Testis (tissue), 2 donors: ENCODE measurements at regions not wholly inside any gene's neighbourhood (a gene's known extent, or its start where the extent isn't known, plus 50 kb on each side); places are given as distances from the start of the nearest gene placed in this dataset.

Experiments used
- DNase-seq: peaks from one replicate; pipeline ENCODE4 v3.0.0-alpha.2; 2019
- H3K27ac ChIP-seq, 2 donors: fragments of 200-600 bp; sonication (generic); one replicate each; pipeline ENCODE4 v1.5.1; 2019
- H3K27me3 ChIP-seq: fragments of 200-600 bp; sonication (generic); one replicate; pipeline ENCODE4 v1.5.1; 2019
- H3K36me3 ChIP-seq: fragments of 200-600 bp; sonication (generic); one replicate; pipeline ENCODE4 v1.5.1; 2017; ENCODE audit warnings: low read depth; ENCODE audit errors: missing control alignments
- H3K4me1 ChIP-seq: fragments of 200-600 bp; sonication (generic); one replicate; pipeline ENCODE4 v1.5.1; 2019
- H3K4me3 ChIP-seq, 2 donors: fragments of 200-600 bp; sonication (generic); one replicate each; pipeline ENCODE4 v1.5.1; 2017 to 2019
- H3K9me3 ChIP-seq: fragments of 200-600 bp; sonication (generic); one replicate; pipeline ENCODE4 v1.5.1; 2017
- POLR2A ChIP-seq: fragments of 450-650 bp; IDR thresholded peaks from one replicate; pipeline ENCODE4 v1.6.1; 2017; ENCODE audit warnings: antibody characterized with exemption, mild to moderate bottlenecking, moderate library complexity
- WGBS, 2 donors: methylation state at CpG; one replicate each; pipeline ENCODE4 v1.1.5; 2018; 5-methylcytosine and 5-hydroxymethylcytosine counted together
- intact Hi-C: fragments of 100-400 bp; cut with DNase I; formaldehyde crosslinking; loops from one replicate; pipeline ENCODE4 v1.15.1; 2023; ENCODE audit warnings: low total_unique reads
- TF ChIP-seq, protein P1 (sequence below), 3 experiments: fragments of 450-650 bp in 2 of 3; fragments of 200-600 bp in 1 of 3; sonication (generic) in 1 of 3; IDR thresholded peaks; one replicate each; pipeline ENCODE4 v1.5.1; 2016 to 2019; ENCODE audit warnings: antibody characterized with exemption in 3 of 3, mild to moderate bottlenecking in 2 of 3, moderate library complexity in 1 of 3

DNA sequence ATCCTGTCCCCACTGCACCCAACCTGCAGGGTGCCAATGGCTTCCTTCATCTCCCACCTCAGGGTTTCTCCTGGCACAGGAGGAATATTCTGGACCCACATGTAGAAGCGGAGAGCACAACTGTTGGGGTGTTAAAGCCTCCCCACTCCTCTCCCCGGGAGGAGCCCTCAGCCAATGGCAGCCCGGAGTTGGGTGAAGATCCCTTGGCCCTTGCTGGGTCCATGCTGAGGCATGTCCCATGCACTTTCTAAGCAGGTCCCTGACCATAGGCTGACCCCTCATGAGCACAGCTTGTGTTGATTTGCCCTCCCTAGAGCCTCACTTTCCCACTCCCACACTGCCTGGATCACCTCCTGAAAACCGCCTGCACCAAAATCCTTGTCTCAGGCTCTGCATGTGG lies 97.2 kb upstream of the PMEPA1 start:
- Histone ChIP-seq H3K4me3 (no peak overlapping the region), H3K36me3 (no peaks in the 10 kb centered on the region), H3K27me3 (no peaks in the 10 kb centered on the region), H3K4me1 (no peaks in the 10 kb centered on the region), H3K27ac (no peak overlapping the region), H3K9me3 (no peaks in the 10 kb centered on the region)
- intact Hi-C loops, result no loop called here
- TF ChIP-seq, protein P1, sequence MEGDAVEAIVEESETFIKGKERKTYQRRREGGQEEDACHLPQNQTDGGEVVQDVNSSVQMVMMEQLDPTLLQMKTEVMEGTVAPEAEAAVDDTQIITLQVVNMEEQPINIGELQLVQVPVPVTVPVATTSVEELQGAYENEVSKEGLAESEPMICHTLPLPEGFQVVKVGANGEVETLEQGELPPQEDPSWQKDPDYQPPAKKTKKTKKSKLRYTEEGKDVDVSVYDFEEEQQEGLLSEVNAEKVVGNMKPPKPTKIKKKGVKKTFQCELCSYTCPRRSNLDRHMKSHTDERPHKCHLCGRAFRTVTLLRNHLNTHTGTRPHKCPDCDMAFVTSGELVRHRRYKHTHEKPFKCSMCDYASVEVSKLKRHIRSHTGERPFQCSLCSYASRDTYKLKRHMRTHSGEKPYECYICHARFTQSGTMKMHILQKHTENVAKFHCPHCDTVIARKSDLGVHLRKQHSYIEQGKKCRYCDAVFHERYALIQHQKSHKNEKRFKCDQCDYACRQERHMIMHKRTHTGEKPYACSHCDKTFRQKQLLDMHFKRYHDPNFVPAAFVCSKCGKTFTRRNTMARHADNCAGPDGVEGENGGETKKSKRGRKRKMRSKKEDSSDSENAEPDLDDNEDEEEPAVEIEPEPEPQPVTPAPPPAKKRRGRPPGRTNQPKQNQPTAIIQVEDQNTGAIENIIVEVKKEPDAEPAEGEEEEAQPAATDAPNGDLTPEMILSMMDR (IDR thresholded peaks at IDR 0.05), result no peak
- TF ChIP-seq POLR2A, result no peak
- 88 to 91% methylated on average over 1 to 4 of the region's 4 CpGs for WGBS, 2 donors
- DNase-seq, result no peak

DNA sequence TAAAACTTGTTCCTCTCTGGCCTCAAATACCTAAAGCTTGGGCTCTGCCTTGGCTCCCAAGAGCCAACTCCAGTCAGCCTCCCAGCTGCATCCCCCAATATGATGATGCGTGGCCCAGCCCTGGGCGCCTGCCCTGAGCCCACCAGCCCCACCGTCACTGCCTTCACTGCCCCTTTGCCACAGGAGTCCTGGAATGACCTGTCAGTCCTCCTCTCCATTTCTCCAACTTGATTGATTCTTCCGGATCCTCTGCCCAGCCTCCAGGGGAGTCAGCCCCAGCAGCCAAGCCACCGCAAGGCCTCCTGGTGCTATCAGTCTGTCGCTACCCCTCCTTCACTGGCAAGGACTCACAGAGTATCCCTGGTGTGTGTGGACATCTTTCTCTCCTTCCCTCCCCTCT lies 96.7 kb upstream of the PMEPA1 start:
- no peak for DNase-seq
- no peak for TF ChIP-seq POLR2A
- TF ChIP-seq, protein P1 (IDR thresholded peaks at IDR 0.05), result no peak
- Histone ChIP-seq H3K27ac (no peak overlapping the region), H3K4me1 (no peaks in the 10 kb centered on the region), H3K4me3 (no peak overlapping the region), H3K27me3 (no peaks in the 10 kb centered on the region), H3K36me3 (no peaks in the 10 kb centered on the region), H3K9me3 (no peaks in the 10 kb centered on the region)
- intact Hi-C loops, result no loop called here
- 87 to 91% methylated on average over 6 of the region's 6 CpGs for WGBS, 2 donors

DNA sequence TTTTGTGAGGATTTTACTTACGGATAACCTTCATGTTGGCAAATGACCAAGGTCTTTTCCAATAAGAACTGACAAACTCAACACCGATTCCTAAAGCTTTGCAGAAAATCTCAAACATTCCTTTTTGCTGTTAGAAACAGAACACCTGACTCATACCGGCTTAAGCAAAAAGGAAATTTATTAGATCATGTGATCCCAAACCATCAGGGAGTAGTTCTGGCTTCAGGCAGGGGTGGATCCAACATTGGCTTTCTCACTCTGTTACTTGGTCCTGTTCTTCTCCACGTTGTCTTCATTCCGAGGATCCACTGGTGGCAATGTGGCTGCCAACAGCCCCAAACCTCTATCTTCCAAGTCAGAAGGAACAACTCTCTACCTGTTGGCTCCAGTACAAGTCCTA lies 95.9 kb upstream of the PMEPA1 start:
- no peak for DNase-seq
- intact Hi-C loops, result no loop called here
- no peak for TF ChIP-seq POLR2A
- TF ChIP-seq, protein P1 (IDR thresholded peaks at IDR 0.05), result no peak
- H3K36me3 ChIP-seq, result no peaks in the 10 kb centered on the region
- no peaks in the 10 kb centered on the region for H3K27me3 ChIP-seq
- no peaks in the 10 kb centered on the region for H3K9me3 ChIP-seq
- no peaks in the 10 kb centered on the region for H3K4me1 ChIP-seq
- H3K27ac ChIP-seq, result no peak overlapping the region
- 66 to 87% methylated on average over 5 of the region's 5 CpGs for WGBS, 2 donors
- H3K4me3 ChIP-seq, result no peak overlapping the region

DNA sequence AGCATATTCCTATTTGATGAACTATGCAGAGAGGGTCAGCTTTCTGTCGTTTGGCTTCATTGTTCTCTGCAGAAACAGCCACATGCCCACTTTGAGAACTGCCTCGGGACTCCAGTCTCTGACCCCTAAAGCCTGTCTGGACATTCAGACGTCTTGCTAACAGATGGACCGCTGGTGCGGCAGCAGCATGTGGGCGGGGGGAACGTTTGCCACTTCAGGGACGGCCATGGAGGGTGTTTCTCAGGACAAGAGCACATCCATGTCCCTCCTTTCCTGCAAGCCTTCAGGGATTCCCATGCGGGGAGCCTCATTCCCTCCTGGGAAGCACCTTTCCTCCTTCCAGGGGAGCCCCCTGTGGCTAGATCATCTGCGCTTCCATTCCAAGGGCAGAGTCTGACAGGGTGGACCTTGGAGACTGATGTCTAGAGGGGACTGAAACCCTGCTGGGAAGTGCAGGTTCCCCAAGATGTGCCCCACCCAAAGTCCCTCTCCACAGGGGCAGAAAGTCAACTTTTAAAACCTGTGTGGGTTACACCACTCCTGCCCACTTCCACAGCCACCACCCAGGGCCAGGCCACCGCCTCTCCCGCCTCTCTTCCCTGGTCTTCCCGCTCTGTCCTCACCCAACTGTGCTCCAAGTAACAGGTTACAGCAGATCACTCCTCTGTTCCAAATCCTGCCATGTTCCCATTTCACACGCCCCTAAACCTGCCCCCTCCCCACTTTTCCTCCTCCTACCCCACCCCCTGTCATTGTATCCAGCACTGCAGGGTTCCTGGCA lies 94.8 kb upstream of the PMEPA1 start:
- Histone ChIP-seq H3K9me3 (no peaks in the 10 kb centered on the region), H3K4me1 (no peaks in the 10 kb centered on the region), H3K36me3 (no peaks in the 10 kb centered on the region), H3K27ac (no peak overlapping the region), H3K4me3 (no peak overlapping the region), H3K27me3 (no peaks in the 10 kb centered on the region)
- 78 to 79% methylated on average over 14 of the region's 14 CpGs for WGBS, 2 donors
- TF ChIP-seq POLR2A, result no peak
- TF ChIP-seq, protein P1 (IDR thresholded peaks at IDR 0.05), result no peak
- DNase-seq, result no peak
- intact Hi-C loops, result no loop called here

DNA sequence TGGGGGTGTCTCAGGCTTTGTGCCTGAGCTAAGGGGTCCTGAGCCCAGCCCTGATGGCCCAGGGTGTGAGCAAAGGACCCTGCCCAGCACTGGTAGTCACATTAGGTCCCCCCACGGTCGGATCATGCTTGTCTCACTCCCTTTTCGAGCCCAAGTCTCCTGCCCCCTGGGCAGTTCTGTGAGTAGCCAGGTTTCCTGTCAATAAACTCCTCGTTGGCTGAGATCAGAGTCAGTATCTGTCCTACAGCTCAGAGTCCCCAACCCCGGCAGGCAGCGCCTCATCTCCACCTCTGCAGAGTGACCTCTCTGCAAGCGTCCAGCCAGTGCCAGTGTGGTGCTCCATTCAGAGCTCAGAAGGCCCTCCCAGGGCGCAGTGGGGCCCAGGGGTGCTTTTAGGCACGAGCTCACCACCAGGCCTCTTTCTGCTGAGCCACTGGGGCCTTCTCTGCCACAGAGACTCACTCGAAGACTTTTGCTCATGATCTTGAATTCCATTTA lies 93.7 kb upstream of the PMEPA1 start:
- DNase-seq, result no peak
- Histone ChIP-seq H3K36me3 (no peaks in the 10 kb centered on the region), H3K4me3 (no peak overlapping the region), H3K27me3 (no peaks in the 10 kb centered on the region), H3K4me1 (no peaks in the 10 kb centered on the region), H3K27ac (no peak overlapping the region), H3K9me3 (no peaks in the 10 kb centered on the region)
- 81 to 97% methylated on average over 7 to 9 of the region's 10 CpGs for WGBS, 2 donors
- no peak for TF ChIP-seq POLR2A
- TF ChIP-seq, protein P1 (IDR thresholded peaks at IDR 0.05), result no peak
- intact Hi-C loops, result no loop called here
